ENCODE measurements at regions not wholly inside any gene's neighbourhood (a gene's known extent, or its start where the extent isn't known, plus 50 kb on each side); places are given as distances from the start of the nearest gene placed in this dataset.

GRCh38 chr16:6484935-6485334, 847.7 kb upstream of the RBFOX1 start:
- Histone ChIP-seq H3K27me3 (replicated peaks in 1 of 7) (peaks cover 0 to 30% (median 7%) of the 10 kb centered on the region in 7 donors), H3K27ac (no peak overlapping the region), H3K36me3 (no peaks in the 10 kb centered on the region), H3K4me3 (no peak overlapping the region), H3K9me3 (peaks cover 0 to 10% (median 0%) of the 10 kb centered on the region in 8 donors), H3K4me1 (no peaks in the 10 kb centered on the region)
- 19 to 34% (median 29%) methylated on average over 2 of the region's 2 CpGs for WGBS, 5 donors
- intact Hi-C loops (cut with DNase I; ENCODE audit: low total_unique reads), result no loop called here
- no peak for TF ChIP-seq POLR2A (IDR thresholded peaks at IDR 0.05)
- no peak for TF ChIP-seq CTCF (IDR thresholded peaks at IDR 0.05 in 8 of 11, conservative IDR thresholded peaks at IDR 0.05 in 3 of 11)
- no peak for TF ChIP-seq POLR2AphosphoS5 (IDR thresholded peaks at IDR 0.05)
- no peak for DNase-seq

- intact Hi-C loops (cut with DNase I; ENCODE audit: low total_unique reads), result no loop called here
- Histone ChIP-seq H3K36me3 (no peaks in the 10 kb centered on the region), H3K27me3 (replicated peaks in 1 of 7) (peaks cover 0 to 30% (median 7%) of the 10 kb centered on the region in 7 donors), H3K4me3 (no peak overlapping the region), H3K9me3 (peaks cover 0 to 18% (median 0%) of the 10 kb centered on the region in 8 donors), H3K4me1 (no peaks in the 10 kb centered on the region), H3K27ac (no peak overlapping the region)
- TF ChIP-seq POLR2A (IDR thresholded peaks at IDR 0.05), result no peak
- no peak for TF ChIP-seq CTCF (IDR thresholded peaks at IDR 0.05 in 8 of 11, conservative IDR thresholded peaks at IDR 0.05 in 3 of 11)
- TF ChIP-seq POLR2AphosphoS5 (IDR thresholded peaks at IDR 0.05), result no peak
- WGBS, 5 donors, result 39 to 61% (median 49%) methylated on average over 12 of the region's 12 CpGs
- DNase-seq, result no peak
These were observed 848.6 kb upstream of the RBFOX1 start for GRCh38 chr16:6484081-6484480.

GRCh38 chr16:6483469-6484033, 849.1 kb upstream of the RBFOX1 start:
- Histone ChIP-seq H3K27ac (no peak overlapping the region), H3K27me3 (replicated peaks in 1 of 7) (peaks cover 0 to 30% (median 7%) of the 10 kb centered on the region in 7 donors), H3K4me1 (no peaks in the 10 kb centered on the region), H3K36me3 (no peaks in the 10 kb centered on the region), H3K4me3 (no peak overlapping the region), H3K9me3 (peaks cover 0 to 19% (median 0%) of the 10 kb centered on the region in 8 donors)
- intact Hi-C loops (cut with DNase I; ENCODE audit: low total_unique reads), result no loop called here
- WGBS, 5 donors, result 7 to 24% (median 10%) methylated on average over 32 to 33 of the region's 33 CpGs
- TF ChIP-seq POLR2A (IDR thresholded peaks at IDR 0.05) (no peak), POLR2AphosphoS5 (IDR thresholded peaks at IDR 0.05) (no peak), CTCF (IDR thresholded peaks at IDR 0.05 in 8 of 11, conservative IDR thresholded peaks at IDR 0.05 in 3 of 11) (no peak)
- DNase-seq, result no peak

- Histone ChIP-seq H3K4me3 (no peak overlapping the region), H3K36me3 (no peaks in the 10 kb centered on the region), H3K27ac (no peak overlapping the region), H3K4me1 (no peaks in the 10 kb centered on the region), H3K27me3 (replicated peaks in 1 of 7) (peaks cover 0 to 30% (median 7%) of the 10 kb centered on the region in 7 donors), H3K9me3 (peaks cover 0 to 20% (median under 1%) of the 10 kb centered on the region in 8 donors)
- DNase-seq, result no peak
- TF ChIP-seq POLR2AphosphoS5 (IDR thresholded peaks at IDR 0.05), result no peak
- TF ChIP-seq POLR2A (IDR thresholded peaks at IDR 0.05), result no peak
- TF ChIP-seq CTCF (IDR thresholded peaks at IDR 0.05 in 8 of 11, conservative IDR thresholded peaks at IDR 0.05 in 3 of 11), result no peak
- WGBS, 5 donors, result 14 to 34% (median 21%) methylated on average over 56 to 65 of the region's 65 CpGs
- intact Hi-C loops (cut with DNase I; ENCODE audit: low total_unique reads), result no loop called here
These were observed 849.8 kb upstream of the RBFOX1 start for GRCh38 chr16:6482696-6483468.
